GM13976 (cell line): ENCODE measurements at regions not wholly inside any gene's neighbourhood (a gene's known extent, or its start where the extent isn't known, plus 50 kb on each side); places are given as distances from the start of the nearest gene placed in this dataset.

Source experiments
- DNase-seq: peaks from one replicate; pipeline ENCODE4 v3.0.0; 2012; ENCODE audit warnings: low spot score
- in situ Hi-C: fragments of 300-500 bp; cut with MboI; formaldehyde crosslinking; loops from one replicate; pipeline ENCODE4 v1.12.0; 2022; ENCODE audit warnings: low sequenced_read_pairs, mixed read lengths, inconsistent platforms; ENCODE audit not compliant: unreplicated experiment
- TF ChIP-seq, protein P1 (sequence below): IDR thresholded peaks from 2 replicates; pipeline ENCODE4 v1.5.1; 2012; ENCODE audit warnings: borderline replicate concordance, mild to moderate bottlenecking; ENCODE audit not compliant: insufficient read depth; ENCODE audit errors: extremely low read depth, missing control alignments, control extremely low read depth

DNA sequence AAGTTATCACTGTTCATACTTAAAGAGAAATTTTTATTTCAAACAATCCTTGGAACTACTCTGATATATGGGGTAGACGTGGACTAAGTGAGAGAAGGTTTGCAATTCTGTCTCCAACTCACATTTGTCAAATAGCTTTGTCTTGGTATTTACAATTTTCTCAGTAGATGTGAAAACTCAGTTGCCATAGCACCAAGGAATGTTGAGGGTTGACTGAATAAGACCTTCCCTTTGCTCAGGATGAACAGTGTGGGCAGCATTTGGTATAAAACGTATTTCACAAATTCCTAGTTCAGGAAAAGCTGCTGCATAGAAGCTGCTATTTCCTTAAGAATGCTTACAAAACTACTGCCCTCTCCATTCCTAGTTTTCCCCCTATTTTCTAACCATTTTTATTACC, 399.5 kb downstream of the NKX6-1 start:
- no peak for DNase-seq
- TF ChIP-seq, protein P1, sequence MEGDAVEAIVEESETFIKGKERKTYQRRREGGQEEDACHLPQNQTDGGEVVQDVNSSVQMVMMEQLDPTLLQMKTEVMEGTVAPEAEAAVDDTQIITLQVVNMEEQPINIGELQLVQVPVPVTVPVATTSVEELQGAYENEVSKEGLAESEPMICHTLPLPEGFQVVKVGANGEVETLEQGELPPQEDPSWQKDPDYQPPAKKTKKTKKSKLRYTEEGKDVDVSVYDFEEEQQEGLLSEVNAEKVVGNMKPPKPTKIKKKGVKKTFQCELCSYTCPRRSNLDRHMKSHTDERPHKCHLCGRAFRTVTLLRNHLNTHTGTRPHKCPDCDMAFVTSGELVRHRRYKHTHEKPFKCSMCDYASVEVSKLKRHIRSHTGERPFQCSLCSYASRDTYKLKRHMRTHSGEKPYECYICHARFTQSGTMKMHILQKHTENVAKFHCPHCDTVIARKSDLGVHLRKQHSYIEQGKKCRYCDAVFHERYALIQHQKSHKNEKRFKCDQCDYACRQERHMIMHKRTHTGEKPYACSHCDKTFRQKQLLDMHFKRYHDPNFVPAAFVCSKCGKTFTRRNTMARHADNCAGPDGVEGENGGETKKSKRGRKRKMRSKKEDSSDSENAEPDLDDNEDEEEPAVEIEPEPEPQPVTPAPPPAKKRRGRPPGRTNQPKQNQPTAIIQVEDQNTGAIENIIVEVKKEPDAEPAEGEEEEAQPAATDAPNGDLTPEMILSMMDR = no peak
- in situ Hi-C loops = no loop called here

GRCh38 chr4:84091266-84091665, 407.8 kb downstream of the NKX6-1 start:
- no peak for DNase-seq
- in situ Hi-C loops = no loop called here
- TF ChIP-seq, protein P1 = no peak

DNA sequence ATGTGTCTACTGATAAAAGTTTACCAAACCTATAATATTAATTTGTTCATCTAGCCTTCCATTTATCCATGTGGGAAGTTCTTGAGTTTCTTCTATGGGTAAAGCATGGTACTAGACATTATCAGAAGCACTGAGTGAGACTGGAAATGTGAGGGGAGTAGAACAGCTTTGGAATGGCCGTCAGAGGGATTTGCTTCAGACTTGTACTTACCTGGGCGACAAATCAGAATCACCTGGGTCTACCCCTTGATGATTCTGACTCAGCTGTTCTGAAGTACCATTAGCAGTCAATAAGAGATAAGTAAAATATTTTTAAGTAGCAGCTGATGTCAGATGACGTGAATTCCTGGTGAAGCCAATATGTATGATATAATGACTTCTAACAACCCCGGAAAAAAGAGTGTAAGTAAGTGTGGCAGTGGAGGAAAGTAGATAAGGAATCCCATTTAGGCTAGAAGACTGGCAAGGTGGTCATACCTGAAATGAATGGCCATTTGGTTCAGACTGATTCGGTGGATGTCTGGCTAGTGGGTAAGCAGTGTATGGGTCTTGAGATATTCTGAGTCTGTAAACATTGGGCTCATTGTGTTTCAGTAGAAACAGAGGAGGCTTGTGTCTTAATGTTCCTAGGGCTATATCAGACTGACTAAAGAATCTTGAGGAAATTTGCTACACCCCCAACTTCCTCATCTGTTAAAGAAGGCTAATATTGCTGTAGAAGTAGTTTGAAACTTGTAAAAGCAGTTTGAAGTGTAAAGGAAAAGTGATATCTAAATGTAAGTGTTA, 409.2 kb downstream of the NKX6-1 start:
- TF ChIP-seq, protein P1 = no peak
- no peak for DNase-seq
- in situ Hi-C loops = no loop called here

DNA sequence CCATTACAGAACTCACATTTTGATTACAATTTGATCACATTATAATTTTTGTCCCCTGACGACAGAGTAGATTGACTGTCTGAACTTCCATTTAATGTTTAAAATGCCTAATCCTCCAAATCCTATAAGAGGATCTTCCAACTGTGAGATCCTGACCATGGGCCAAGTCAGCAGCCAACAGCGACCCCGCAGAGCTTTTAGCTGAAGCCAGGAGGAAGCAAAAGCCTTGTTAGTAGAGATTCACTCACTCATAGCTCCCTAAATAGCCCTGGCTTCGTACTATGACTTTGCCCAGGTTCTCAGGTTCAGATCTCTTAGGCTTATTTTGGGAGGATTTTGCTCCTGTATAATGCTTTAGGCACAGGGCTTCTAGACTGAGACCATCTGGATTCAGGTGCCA, 413.1 kb downstream of the NKX6-1 start:
- no peak for DNase-seq
- TF ChIP-seq, protein P1 = no peak
- in situ Hi-C loops = no loop called here

- TF ChIP-seq, protein P1 = no peak
- in situ Hi-C loops = no loop called here
Measured at GRCh38 chr4:84070289-84070688, 428.8 kb downstream of the NKX6-1 start.

GRCh38 chr4:84063619-84064018, 435.5 kb downstream of the NKX6-1 start:
- in situ Hi-C loops = no loop called here
- TF ChIP-seq, protein P1 = no peak
- no peak for DNase-seq

More at GRCh38 chr4:84070289-84070688, 428.8 kb downstream of the NKX6-1 start:
- DNase-seq = no peak
